Urinary bladder (tissue), 3 donors: ENCODE measurements at regions not wholly inside any gene's neighbourhood (a gene's known extent, or its start where the extent isn't known, plus 50 kb on each side); places are given as distances from the start of the nearest gene placed in this dataset.
"Not testable (repeated sequence)": the region's sequence is repeated elsewhere in the genome, so short reads cannot be mapped to it uniquely, and the experiment has no call there.

Experiments
- DNase-seq: peaks from one replicate; pipeline ENCODE4 v3.0.0-alpha.2; 2015; ENCODE audit errors: extremely low spot score
- H3K27ac ChIP-seq: one replicate; pipeline ENCODE4 v1.5.1; 2013; ENCODE audit warnings: low read depth, mild to moderate bottlenecking, moderate library complexity
- H3K36me3 ChIP-seq: one replicate; pipeline ENCODE4 v1.6.1; 2013; ENCODE audit warnings: mild to moderate bottlenecking, moderate library complexity; ENCODE audit not compliant: insufficient read depth
- H3K4me1 ChIP-seq: one replicate; pipeline ENCODE4 v1.6.1; 2013; ENCODE audit warnings: mild to moderate bottlenecking, moderate library complexity; ENCODE audit not compliant: insufficient read depth
- H3K4me3 ChIP-seq: one replicate; pipeline ENCODE4 v1.5.1; 2013; ENCODE audit warnings: low read depth, low read length
- WGBS: extraction: QIAGEN DNeasy Blood & Tissue Kit; methylation state at CpG from one replicate; pipeline ENCODE4 v1.1.7; 2013; 5-methylcytosine and 5-hydroxymethylcytosine counted together
- donor health status: healthy with polysubstance abuse.
- donor health status: healthy.

- DNase-seq: not testable (repeated sequence)
- 98% methylated on average over 38 of the region's 38 CpGs for WGBS
These were observed 759.4 kb downstream of the BRINP3 start for GRCh38 chr1:189718147-189718795.

GRCh38 chr1:189726806-189727205 lies 750.9 kb downstream of the BRINP3 start:
- H3K27ac ChIP-seq: no peak overlapping the region
- H3K4me1 ChIP-seq: no peaks in the 10 kb centered on the region
- 87% methylated on average over 4 of the region's 4 CpGs for WGBS
- DNase-seq: no peak
- no peak overlapping the region for H3K4me3 ChIP-seq
- H3K36me3 ChIP-seq: no peaks in the 10 kb centered on the region

More at GRCh38 chr1:189718147-189718795, 759.4 kb downstream of the BRINP3 start:
- H3K4me3 ChIP-seq, H3K27ac ChIP-seq, H3K36me3 ChIP-seq, H3K4me1 ChIP-seq: not testable (repeated sequence)

- Histone ChIP-seq H3K27ac (no peak overlapping the region), H3K36me3 (peaks cover 2% of the 10 kb centered on the region), H3K4me3 (no peak overlapping the region), H3K4me1 (no peaks in the 10 kb centered on the region)
- no peak for DNase-seq
These were observed 726.4 kb downstream of the BRINP3 start for GRCh38 chr1:189751311-189751710.

DNA sequence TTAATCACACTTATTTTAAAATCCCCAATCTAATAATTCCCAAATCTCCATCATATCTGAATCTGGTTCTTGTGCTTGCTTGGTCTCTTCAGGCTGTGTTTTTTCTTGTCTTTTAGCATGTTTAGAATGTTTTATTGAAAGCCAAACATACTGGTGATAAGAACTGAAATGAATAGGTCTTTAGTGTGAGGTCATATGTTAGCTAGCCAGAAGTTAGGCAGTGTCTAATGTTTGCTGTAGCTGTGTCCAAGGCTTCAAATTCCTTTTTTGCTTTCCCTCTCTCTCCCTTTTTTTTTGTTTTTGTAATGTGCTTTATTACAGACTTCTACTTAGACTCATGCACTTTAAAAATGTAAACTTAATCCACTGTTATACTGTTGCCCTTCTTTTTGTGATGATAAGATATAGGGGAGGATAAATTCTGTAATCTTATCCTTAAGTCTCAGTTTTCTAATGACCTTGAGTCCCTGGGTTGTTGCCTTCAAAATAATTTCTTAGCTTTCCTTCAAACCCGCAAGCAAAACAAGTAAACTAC lies 725.1 kb downstream of the BRINP3 start:
- Histone ChIP-seq H3K36me3 (peaks cover 2% of the 10 kb centered on the region), H3K4me3 (no peak overlapping the region), H3K27ac (no peak overlapping the region), H3K4me1 (no peaks in the 10 kb centered on the region)
- WGBS: 21% methylated on average over 1 of the region's 1 CpG
- no peak for DNase-seq

DNA sequence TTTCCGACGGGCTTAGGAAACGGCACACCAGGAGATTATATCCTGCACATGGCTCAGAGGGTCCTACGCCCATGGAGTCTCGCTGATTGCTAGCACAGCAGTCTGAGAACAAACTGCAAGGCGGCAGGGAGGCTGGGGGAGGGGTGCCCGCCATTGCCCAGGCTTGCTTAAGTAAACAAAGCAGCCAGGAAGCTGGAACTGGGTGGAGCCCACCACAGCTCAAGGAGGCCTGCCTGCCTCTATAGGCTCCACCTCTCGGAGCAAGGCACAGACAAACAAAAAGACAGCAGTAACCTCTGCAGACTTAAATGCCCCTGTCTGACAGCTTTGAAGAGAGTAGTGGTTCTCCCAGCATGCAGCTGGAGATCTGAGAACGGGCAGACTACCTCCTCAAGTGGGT lies 722.6 kb downstream of the BRINP3 start:
- 81% methylated on average over 9 of the region's 9 CpGs for WGBS
- H3K4me1 ChIP-seq, H3K4me3 ChIP-seq, H3K27ac ChIP-seq, H3K36me3 ChIP-seq, DNase-seq: not testable (repeated sequence)

DNA sequence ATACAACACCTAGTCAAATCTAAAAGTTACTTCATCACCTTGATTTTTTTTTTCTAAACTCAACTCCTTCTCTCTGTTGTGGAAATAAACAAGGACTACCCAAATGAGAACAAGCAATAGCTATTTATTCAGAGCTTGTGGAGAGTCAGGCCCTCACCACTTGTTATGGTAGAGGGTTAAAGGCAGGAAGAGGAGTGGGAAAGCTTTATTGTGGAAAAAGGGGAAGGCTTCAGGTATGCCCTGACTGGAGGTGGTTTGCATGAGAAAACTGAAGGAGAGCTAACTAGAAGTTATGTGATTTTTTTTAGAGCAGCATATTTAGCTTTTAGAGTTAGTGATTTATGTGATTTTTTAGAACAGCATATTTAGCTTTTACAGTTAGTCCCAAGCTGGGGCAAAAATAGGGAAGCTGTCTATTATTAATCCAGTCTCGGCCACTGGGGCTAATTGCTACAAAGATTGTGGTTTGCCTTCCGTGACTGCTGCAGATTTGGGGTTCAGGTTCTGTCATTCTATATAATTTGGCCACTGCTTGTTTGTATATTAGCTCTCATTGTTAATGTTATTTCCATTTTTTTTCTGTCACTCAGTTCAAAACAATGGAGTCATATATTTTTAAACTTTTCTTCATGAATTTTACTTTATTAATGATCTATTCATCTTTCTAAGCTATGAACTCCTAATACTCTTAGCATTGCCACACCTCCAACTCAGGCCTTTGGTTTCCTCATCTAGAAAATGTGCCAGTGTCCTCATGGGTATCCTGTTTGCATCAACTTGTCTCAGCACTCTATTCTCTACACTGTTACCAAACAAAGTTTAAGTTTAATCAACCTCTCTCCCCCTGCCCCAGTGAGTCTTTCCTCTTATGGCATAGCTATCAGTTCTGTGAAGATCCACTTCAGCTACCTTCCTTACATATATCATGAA lies 713.0 kb downstream of the BRINP3 start:
- no peak for DNase-seq
- Histone ChIP-seq H3K4me1 (no peaks in the 10 kb centered on the region), H3K36me3 (no peaks in the 10 kb centered on the region), H3K27ac (no peak overlapping the region), H3K4me3 (no peak overlapping the region)
- WGBS: 76% methylated on average over 2 of the region's 2 CpGs

DNA sequence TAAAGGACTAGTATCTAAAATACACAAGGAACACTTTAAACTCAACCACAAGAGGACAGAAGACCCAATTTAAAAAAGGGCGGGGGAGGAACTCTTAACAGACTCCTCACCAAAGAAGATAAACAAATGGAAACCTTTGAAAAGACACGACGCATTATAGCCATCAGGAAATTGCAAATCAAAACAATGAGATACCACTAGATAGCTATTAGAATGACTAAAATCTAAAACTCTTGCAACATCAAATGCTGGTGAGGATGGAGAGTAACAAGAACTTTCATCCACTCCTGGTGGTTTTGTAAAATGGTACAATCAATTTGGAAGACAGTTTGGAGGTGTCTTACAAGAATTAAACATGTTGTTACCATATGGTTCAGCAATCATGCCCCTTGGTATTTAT lies 708.2 kb downstream of the BRINP3 start:
- DNase-seq: no peak
- Histone ChIP-seq H3K4me3 (no peak overlapping the region), H3K4me1 (no peaks in the 10 kb centered on the region), H3K36me3 (no peaks in the 10 kb centered on the region), H3K27ac (no peak overlapping the region)
- WGBS: 35% methylated on average over 3 of the region's 3 CpGs

DNA sequence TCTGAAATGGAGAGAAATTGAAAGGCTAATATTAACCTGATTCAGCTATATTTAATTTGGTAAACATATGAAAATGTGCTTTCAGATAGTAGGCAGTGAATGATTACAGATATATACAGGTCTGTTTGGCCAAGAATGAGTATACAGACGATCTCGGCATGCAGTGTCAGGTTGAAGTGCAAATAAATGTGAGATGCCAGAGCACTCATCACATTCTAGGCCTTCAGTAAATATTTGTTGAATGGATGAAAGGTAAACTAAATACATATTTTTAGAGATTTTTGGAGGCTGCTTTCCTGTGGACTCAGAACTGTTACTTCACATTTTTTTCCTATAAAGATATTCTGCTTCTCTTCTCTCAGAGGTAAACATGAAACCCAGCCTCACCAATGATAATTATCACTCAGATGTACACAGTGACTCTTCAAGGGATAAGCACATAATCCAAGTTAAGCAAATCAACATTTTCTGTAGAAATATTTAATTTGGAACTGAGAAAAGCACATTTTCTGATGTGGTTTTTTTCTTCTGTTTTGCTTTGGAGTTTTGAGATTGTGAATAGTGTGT lies 702.9 kb downstream of the BRINP3 start:
- WGBS: 29% methylated on average over 2 of the region's 2 CpGs
- Histone ChIP-seq H3K4me1 (no peaks in the 10 kb centered on the region), H3K4me3 (no peak overlapping the region), H3K27ac (no peak overlapping the region), H3K36me3 (no peaks in the 10 kb centered on the region)
- no peak for DNase-seq

- WGBS: 10% methylated on average over 1 of the region's 1 CpG
- Histone ChIP-seq H3K4me1 (no peaks in the 10 kb centered on the region), H3K4me3 (no peak overlapping the region), H3K36me3 (no peaks in the 10 kb centered on the region), H3K27ac (no peak overlapping the region)
- no peak for DNase-seq
These were observed 702.3 kb downstream of the BRINP3 start for GRCh38 chr1:189775343-189775742.

DNA sequence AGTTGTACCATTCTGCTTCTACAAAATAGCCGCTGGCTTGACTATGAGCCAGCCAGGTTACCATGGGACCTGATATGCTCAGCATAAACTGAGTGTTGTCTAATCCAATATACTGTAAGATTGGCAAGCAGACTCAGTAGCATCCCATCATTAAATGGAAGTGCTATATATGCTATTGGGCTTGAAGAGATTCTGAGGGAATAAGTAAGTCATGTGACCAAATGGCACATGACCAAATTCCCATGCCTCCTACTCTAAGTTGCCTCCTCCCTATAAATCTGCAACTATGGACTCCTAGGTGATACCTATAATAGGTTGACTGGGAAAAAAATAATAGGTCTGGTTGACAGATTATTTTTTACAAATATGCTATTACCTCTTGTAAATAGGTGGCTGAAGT lies 698.6 kb downstream of the BRINP3 start:
- DNase-seq: no peak
- 90% methylated on average over 1 of the region's 1 CpG for WGBS
- H3K36me3 ChIP-seq: no peaks in the 10 kb centered on the region
- H3K27ac ChIP-seq: no peak overlapping the region
- H3K4me1 ChIP-seq: no peaks in the 10 kb centered on the region
- no peak overlapping the region for H3K4me3 ChIP-seq

GRCh38 chr1:189782295-189782694 lies 695.4 kb downstream of the BRINP3 start:
- H3K4me1 ChIP-seq: no peaks in the 10 kb centered on the region
- H3K27ac ChIP-seq: no peak overlapping the region
- 67% methylated on average over 2 of the region's 2 CpGs for WGBS
- no peak for DNase-seq
- H3K36me3 ChIP-seq: no peaks in the 10 kb centered on the region
- no peak overlapping the region for H3K4me3 ChIP-seq

DNA sequence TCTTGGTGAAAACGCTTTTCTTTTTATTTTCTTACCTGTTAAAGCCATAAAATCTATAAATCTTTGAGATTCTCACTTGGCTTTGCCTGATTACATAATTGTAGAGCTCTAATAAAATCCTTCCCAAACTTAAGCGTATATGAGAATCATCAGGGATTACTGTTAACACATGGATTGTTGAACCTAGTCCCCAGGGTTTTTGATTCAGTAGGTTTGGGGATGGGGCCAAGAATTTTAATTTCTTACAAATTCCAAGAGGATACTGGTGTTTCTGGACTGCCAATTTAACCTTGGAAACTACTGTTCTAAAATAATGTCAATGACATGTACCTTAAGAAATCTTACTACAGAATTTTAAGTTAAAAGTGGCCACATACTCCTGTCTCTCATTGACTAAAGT lies 694.2 kb downstream of the BRINP3 start:
- Histone ChIP-seq H3K4me1 (no peaks in the 10 kb centered on the region), H3K36me3 (no peaks in the 10 kb centered on the region), H3K4me3 (no peak overlapping the region), H3K27ac (no peak overlapping the region)
- DNase-seq: no peak
- 56% methylated on average over 2 of the region's 2 CpGs for WGBS

GRCh38 chr1:189786761-189787160 lies 690.9 kb downstream of the BRINP3 start:
- H3K4me3 ChIP-seq: no peak overlapping the region
- H3K4me1 ChIP-seq: no peaks in the 10 kb centered on the region
- 70% methylated on average over 5 of the region's 5 CpGs for WGBS
- H3K27ac ChIP-seq: no peak overlapping the region
- DNase-seq: no peak
- H3K36me3 ChIP-seq: no peaks in the 10 kb centered on the region

GRCh38 chr1:189787201-189787600 lies 690.5 kb downstream of the BRINP3 start:
- DNase-seq: no peak
- H3K36me3 ChIP-seq: no peaks in the 10 kb centered on the region
- H3K27ac ChIP-seq: no peak overlapping the region
- H3K4me1 ChIP-seq: no peaks in the 10 kb centered on the region
- WGBS: 62% methylated on average over 9 of the region's 9 CpGs
- H3K4me3 ChIP-seq: no peak overlapping the region
